GM12878 (cell line): ENCODE measurements at regions not wholly inside any gene's neighbourhood (a gene's known extent, or its start where the extent isn't known, plus 50 kb on each side); places are given as distances from the start of the nearest gene placed in this dataset.

Source experiments
- ATAC-seq: fragments of 200-7000 bp; cut with Tn5 transposase; 3 replicates; pipeline ENCODE4 v1.9.1; 2020; ENCODE audit warnings: mild to moderate bottlenecking, moderate library complexity
- BruUV-seq: library from RNA; stranded (reverse); fragments of 400-500 nt; replicated peaks from 2 replicates; lab custom pipeline; 2021; lab: Mats Ljungman, UMichigan
- CTCF ChIA-PET: fragments of 300-600 bp; sonication (Branson Sonifier 250); formaldehyde crosslinking; extraction: SDS; loops from one replicate; lab custom pipeline; 2021; ENCODE audit warnings: inconsistent platforms; lab: Yijun Ruan, JAX
- POLR2A ChIA-PET: fragments of 350-600 bp; formaldehyde crosslinking; extraction: SDS; loops from one replicate; lab custom pipeline; 2021; ENCODE audit warnings: inconsistent platforms; lab: Charles Lee
- RAD21 ChIA-PET: fragments of 300-600 bp; sonication (Branson Sonifier 250); formaldehyde crosslinking; loops from one replicate; lab custom pipeline; 2023; ENCODE audit warnings: antibody characterized with exemption; ENCODE audit not compliant: unreplicated experiment; lab: Charles Lee
- SMC1A ChIA-PET: fragments of 300-600 bp; sonication (Branson Sonifier 250); formaldehyde crosslinking; loops from one replicate; lab custom pipeline; 2023; ENCODE audit not compliant: unreplicated experiment, uncharacterized antibody; lab: Charles Lee
- DNase-seq: peaks from one replicate; pipeline ENCODE4 v3.0.0-alpha.2; 2011; ENCODE audit warnings: low read depth, low spot score
- FAIRE-seq: peaks from 3 replicates; lab custom pipeline; 2011; peaks lifted over from hg19 to GRCh38; lab: Jason Lieb, UNC
- H2AFZ ChIP-seq: 2 replicates; pipeline ENCODE4 v1.6.0; 2011; ENCODE audit warnings: low read depth, low read length, control low read depth; ENCODE audit not compliant: control insufficient read depth
- H3K27ac ChIP-seq: 2 replicates; pipeline ENCODE4 v1.5.1; 2011; ENCODE audit warnings: control low read depth; ENCODE audit not compliant: control insufficient read depth, insufficient read depth
- H3K27me3 ChIP-seq, 2 experiments: replicated peaks in 1 of 2; 2 replicates each; pipeline versions ENCODE4 v1.6.0 to v1.6.1; 2011; ENCODE audit warnings: low read length in 1 of 2; ENCODE audit not compliant: control insufficient read depth in 2 of 2, insufficient read depth in 2 of 2
- H3K36me3 ChIP-seq, 2 experiments: 2 replicates each; pipeline ENCODE4 v1.5.1; 2011; ENCODE audit warnings: low read length in 1 of 2; ENCODE audit not compliant: control insufficient read depth in 2 of 2, insufficient read depth in 2 of 2
- H3K4me1 ChIP-seq: 2 replicates; pipeline ENCODE4 v1.6.1; 2011; ENCODE audit warnings: mild to moderate bottlenecking, low read length, moderate library complexity, mixed read lengths; ENCODE audit not compliant: control insufficient read depth, insufficient read depth
- H3K4me2 ChIP-seq: 2 replicates; pipeline ENCODE4 v1.6.0; 2011; ENCODE audit warnings: control low read depth; ENCODE audit not compliant: control insufficient read depth, insufficient read depth
- H3K4me3 ChIP-seq: fragments of 200-600 bp; sonication (generic); 2 replicates; pipeline ENCODE4 v1.5.1; 2016
- H3K79me2 ChIP-seq: 2 replicates; pipeline ENCODE4 v1.6.0; 2011; ENCODE audit warnings: low read length; ENCODE audit not compliant: control insufficient read depth, insufficient read depth
- H3K9ac ChIP-seq: 2 replicates; pipeline ENCODE4 v1.8.0; 2011; ENCODE audit warnings: low read length, control low read depth, mixed read lengths; ENCODE audit not compliant: control insufficient read depth, insufficient read depth
- H3K9me3 ChIP-seq: replicated peaks from 3 replicates; pipeline ENCODE4 v1.5.1; 2011; ENCODE audit warnings: mild to moderate bottlenecking, low read length; ENCODE audit not compliant: control insufficient read depth, insufficient read depth
- H4K20me1 ChIP-seq: 2 replicates; pipeline ENCODE4 v1.6.0; 2011; ENCODE audit not compliant: control insufficient read depth, insufficient read depth
- BCLAF1 ChIP-seq: fragments of 450-650 bp; IDR thresholded peaks from 2 replicates; pipeline ENCODE4 v1.6.1; 2017; ENCODE audit warnings: antibody characterized with exemption, mild to moderate bottlenecking, moderate library complexity
- CBX5 ChIP-seq: sonication (generic); IDR thresholded peaks from 2 replicates; pipeline ENCODE4 v1.6.1; 2016; ENCODE audit warnings: low read depth, moderate library complexity, mild to moderate bottlenecking, inconsistent platforms
- CHD1 ChIP-seq: IDR thresholded peaks from 2 replicates; pipeline ENCODE4 v1.6.1; 2012; ENCODE audit warnings: low read depth, low read length, improper control_type of control experiment
- PAX5 ChIP-seq: IDR thresholded peaks from 2 replicates; pipeline ENCODE4 v1.6.1; 2011; ENCODE audit warnings: low read depth, low read length, borderline replicate concordance
- POLR2AphosphoS5 ChIP-seq: IDR thresholded peaks from 2 replicates; pipeline ENCODE4 v1.6.1; 2011; ENCODE audit warnings: mild to moderate bottlenecking, low read length, inconsistent platforms
- RELA ChIP-seq: fragments of 450-650 bp; IDR thresholded peaks from 2 replicates; pipeline ENCODE4 v1.8.0; 2014; ENCODE audit warnings: borderline replicate concordance; ENCODE audit not compliant: partially characterized antibody
- SMC3 ChIP-seq: IDR thresholded peaks from 2 replicates; pipeline ENCODE4 v1.6.1; 2011; ENCODE audit warnings: low read length, improper control_type of control experiment, borderline replicate concordance
- TCF7 ChIP-seq: IDR thresholded peaks from 2 replicates; pipeline ENCODE4 v1.6.1; 2014; ENCODE audit warnings: antibody characterized with exemption, borderline replicate concordance
- YBX1 ChIP-seq: fragments of 450-650 bp; IDR thresholded peaks from 2 replicates; pipeline ENCODE4 v1.6.1; 2016; ENCODE audit warnings: antibody characterized with exemption
- YY1 ChIP-seq: IDR thresholded peaks from 2 replicates; pipeline ENCODE4 v1.6.1; 2011; ENCODE audit warnings: low read depth, mild to moderate bottlenecking, low read length
- ZBED1 ChIP-seq: IDR thresholded peaks from 2 replicates; pipeline ENCODE4 v1.6.1; 2016; ENCODE audit warnings: borderline replicate concordance
- WGBS: methylation state at CpG from one replicate; pipeline ENCODE4 v1.1.6; 2016; ENCODE audit warnings: low lambda C conversion rate; ENCODE audit not compliant: insufficient replicate concordance, insufficient coverage; ENCODE audit errors: missing lambda C conversion rate; 5-methylcytosine and 5-hydroxymethylcytosine counted together
- in situ Hi-C: fragments of 300-500 bp; cut with MboI; formaldehyde crosslinking; loops from 9 replicates; pipeline ENCODE4 v1.14.3; 2018; ENCODE audit warnings: mixed read lengths
- intact Hi-C: fragments of 100-400 bp; cut with micrococcal nuclease; formaldehyde crosslinking; loops from one replicate; pipeline ENCODE4 v1.14.2; 2022; ENCODE audit not compliant: unreplicated experiment

- ChIA-PET RAD21 (no interaction called here), CTCF (no interaction called here)
- no peak overlapping the region for H3K9ac ChIP-seq
- TF ChIP-seq YBX1 (no peak), SMC3 (no peak), BCLAF1 (no peak), YY1 (no peak), PAX5 (no peak), POLR2AphosphoS5 (no peak), ZBED1 (no peak), RELA (no peak), CBX5 (no peak), CHD1 (no peak), TCF7 (no peak)
- TF ChIP-seq, all 136 proteins: peak for 0
- H3K4me3 ChIP-seq = no peak overlapping the region
- DNase-seq (no peak), ATAC-seq (no peak), FAIRE-seq (no peak)
- WGBS = 52% methylated on average over 15 of the region's 15 CpGs
- SMC1A ChIA-PET = no interaction called here
- no peaks in the 10 kb centered on the region for H3K4me1 ChIP-seq
- BruUV-seq = no TSS peak
- no peak overlapping the region for H3K4me2 ChIP-seq
- no peaks in the 10 kb centered on the region for H4K20me1 ChIP-seq
- no peaks in the 10 kb centered on the region; the same call in 2 of the 3 replicates for H3K9me3 ChIP-seq
- intact Hi-C loops (no loop called here), in situ Hi-C loops (no loop called here)
- H3K27me3 ChIP-seq = no peaks in the 10 kb centered on the region; a peak in 3 of 4 replicates
- H3K27ac ChIP-seq = no peak overlapping the region
- H3K79me2 ChIP-seq = no peaks in the 10 kb centered on the region
- POLR2A ChIA-PET = no interaction called here
- H3K36me3 ChIP-seq = no peaks in the 10 kb centered on the region
- H2AFZ ChIP-seq = no peak overlapping the region
These were observed 101.4 kb upstream of the PTPN1 start for GRCh38 chr20:50408526-50409364.
